Activated CD4-positive, CD25-positive, alpha-beta regulatory T cell treated with anti-CD3 and anti-CD28 coated beads, Interleukin-2, amount 50 U/mL, for 72 hours (primary cell): ENCODE measurements at regions not wholly inside any gene's neighbourhood (a gene's known extent, or its start where the extent isn't known, plus 50 kb on each side); places are given as distances from the start of the nearest gene placed in this dataset.

Experiments
- DNase-seq: peaks from one replicate; pipeline ENCODE4 v3.0.0; 2021

GRCh38 chr6:166046982-166047381 lies 120.7 kb downstream of the TBXT start:
- no peak for DNase-seq

- DNase-seq: no peak
These were observed 121.4 kb downstream of the TBXT start for GRCh38 chr6:166046226-166046625.

- DNase-seq: no peak
These were observed 121.8 kb downstream of the TBXT start for GRCh38 chr6:166045860-166046200.

- no peak for DNase-seq
These were observed 122.3 kb downstream of the TBXT start for GRCh38 chr6:166045173-166045859.

GRCh38 chr6:166041277-166041676 lies 126.4 kb downstream of the TBXT start:
- no peak for DNase-seq

- no peak for DNase-seq
These were observed 127.4 kb downstream of the TBXT start for GRCh38 chr6:166040292-166040691.

GRCh38 chr6:166036316-166037095 lies 131.1 kb downstream of the TBXT start:
- DNase-seq: no peak

- DNase-seq: no peak
These were observed 135.1 kb downstream of the TBXT start for GRCh38 chr6:166032366-166033200.

GRCh38 chr6:166031275-166031674 lies 136.4 kb downstream of the TBXT start:
- DNase-seq: no peak

GRCh38 chr6:166029506-166029905 lies 138.1 kb downstream of the TBXT start:
- DNase-seq: no peak

- no peak for DNase-seq
These were observed 139.9 kb downstream of the TBXT start for GRCh38 chr6:166027761-166028160.

- no peak for DNase-seq
These were observed 141.0 kb downstream of the TBXT start for GRCh38 chr6:166026586-166027126.

- DNase-seq: no peak
These were observed 142.3 kb downstream of the TBXT start for GRCh38 chr6:166025149-166025898.

- DNase-seq: no peak
These were observed 143.4 kb downstream of the TBXT start for GRCh38 chr6:166024252-166024651.

- no peak for DNase-seq
These were observed 144.2 kb downstream of the TBXT start for GRCh38 chr6:166023273-166023989.

- DNase-seq: no peak
These were observed 146.2 kb downstream of the TBXT start for GRCh38 chr6:166021429-166021828.

GRCh38 chr6:166019214-166019613 lies 148.4 kb downstream of the TBXT start:
- DNase-seq: no peak

GRCh38 chr6:166017032-166017635 lies 150.5 kb downstream of the TBXT start:
- DNase-seq: no peak

GRCh38 chr6:166014966-166015365 lies 152.7 kb downstream of the TBXT start:
- no peak for DNase-seq

GRCh38 chr6:166010136-166010960 lies 157.3 kb downstream of the TBXT start:
- DNase-seq: no peak
